CD4-positive, alpha-beta T cell treated with Interferon gamma for 1 hour (primary cell): ENCODE measurements at regions not wholly inside any gene's neighbourhood (a gene's known extent, or its start where the extent isn't known, plus 50 kb on each side); places are given as distances from the start of the nearest gene placed in this dataset.
A peak's percentile ranks its signal among the peaks of the same experiment; 100 is the strongest.

Experiments
- DNase-seq: peaks from one replicate; pipeline ENCODE4 v3.0.0-alpha.2; 2020

DNA sequence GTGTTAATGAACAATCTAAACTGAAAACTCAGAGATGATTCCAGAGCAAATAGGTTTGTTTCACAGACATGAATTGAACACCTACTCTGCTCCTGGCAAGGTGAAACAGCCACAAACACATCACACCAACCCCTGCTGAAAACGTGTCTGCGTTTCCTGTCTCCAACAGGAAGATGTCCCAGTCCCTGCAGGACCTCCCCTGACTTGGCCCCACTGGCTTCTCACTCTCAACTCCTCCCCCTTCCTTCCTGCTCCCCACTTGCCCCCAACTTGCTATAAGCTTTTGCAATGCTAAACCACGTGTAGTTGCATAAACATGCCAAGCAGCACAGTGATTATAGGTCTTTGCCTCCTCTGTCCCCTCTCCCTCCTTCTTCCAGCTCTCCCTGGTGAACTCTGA is 567.6 kb downstream of the BCL11B start:
- peak; percentile 47 for DNase-seq

GRCh38 chr14:98705871-98706300 is 566.1 kb downstream of the BCL11B start:
- DNase-seq, result no peak

DNA sequence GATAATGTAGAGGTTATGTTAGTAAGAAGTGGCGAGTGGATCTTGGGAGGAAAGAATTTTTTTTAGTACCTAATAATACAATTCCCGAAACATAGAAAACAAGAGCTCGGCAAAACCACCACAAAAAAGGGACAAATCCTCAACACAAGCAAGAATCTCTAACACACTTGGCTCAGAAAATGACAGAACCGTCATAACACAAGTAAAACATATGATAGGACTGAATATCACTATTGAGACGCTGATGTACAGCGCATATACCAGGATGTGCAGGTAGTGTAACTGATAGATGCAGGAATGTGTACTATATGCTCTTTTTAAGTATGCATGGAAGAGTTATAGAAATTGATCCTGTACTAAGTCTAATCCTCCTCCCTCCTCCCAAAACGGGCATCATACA is 564.5 kb downstream of the BCL11B start:
- DNase-seq, result no peak

GRCh38 chr14:98708555-98708954 is 563.4 kb downstream of the BCL11B start:
- DNase-seq, result no peak

DNA sequence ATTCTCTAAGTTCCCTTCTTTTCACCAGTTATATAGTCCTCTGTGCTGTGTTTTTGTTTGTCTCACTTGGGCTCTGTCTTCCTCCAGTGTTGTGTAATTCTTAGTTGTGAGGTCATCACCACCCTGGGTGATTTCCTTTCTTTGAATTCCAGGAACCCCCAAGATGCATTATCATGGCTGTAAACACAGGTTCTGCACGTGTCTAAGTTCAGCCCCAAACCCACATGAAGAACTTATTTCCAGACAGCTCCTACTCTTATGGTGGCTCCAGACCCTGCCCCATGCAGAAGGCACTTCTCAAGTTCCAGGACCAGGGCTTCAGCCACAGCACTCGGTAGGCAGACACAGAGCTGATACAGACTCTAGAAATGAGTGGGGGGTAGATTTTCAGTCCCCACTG is 560.5 kb downstream of the BCL11B start:
- DNase-seq, result peak; percentile 1

DNA sequence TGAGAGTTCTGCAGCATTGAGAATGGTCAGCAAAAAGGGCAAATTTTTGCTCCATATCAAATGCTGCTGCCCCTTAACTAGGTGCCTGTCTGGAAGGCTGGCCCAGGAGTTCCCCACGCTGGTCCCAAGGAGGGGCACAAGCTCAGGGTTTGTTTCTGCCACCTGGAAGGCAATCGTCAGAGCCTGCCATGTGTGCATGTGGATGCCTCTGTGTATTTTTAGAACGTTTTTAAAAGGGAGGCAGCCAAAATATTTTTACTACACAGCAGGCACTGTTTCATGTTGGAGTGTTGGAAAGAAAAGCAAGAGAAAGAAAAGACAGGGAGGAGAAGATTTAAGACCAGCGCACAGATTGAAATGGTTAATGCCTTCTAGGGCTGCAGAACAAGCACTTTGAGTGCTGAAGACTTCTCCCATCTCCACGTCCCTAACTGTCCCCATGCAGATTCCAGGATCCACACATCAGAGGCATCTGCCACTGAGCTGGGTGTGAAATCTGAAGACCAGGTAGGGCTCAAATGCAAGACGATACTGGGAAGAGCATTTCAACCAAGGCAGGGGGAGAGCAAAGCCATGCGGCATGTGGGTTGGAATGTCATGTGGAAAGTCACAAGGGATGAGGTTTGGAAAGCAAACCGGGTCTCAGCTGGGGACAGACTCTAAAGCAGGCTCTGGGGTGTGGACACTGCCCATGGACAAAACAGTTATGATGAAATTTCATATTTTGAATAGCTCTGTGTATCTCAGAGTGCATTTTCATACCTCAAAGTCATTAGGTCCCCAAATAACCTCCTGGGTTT is 557.2 kb downstream of the BCL11B start:
- DNase-seq, result no peak

DNA sequence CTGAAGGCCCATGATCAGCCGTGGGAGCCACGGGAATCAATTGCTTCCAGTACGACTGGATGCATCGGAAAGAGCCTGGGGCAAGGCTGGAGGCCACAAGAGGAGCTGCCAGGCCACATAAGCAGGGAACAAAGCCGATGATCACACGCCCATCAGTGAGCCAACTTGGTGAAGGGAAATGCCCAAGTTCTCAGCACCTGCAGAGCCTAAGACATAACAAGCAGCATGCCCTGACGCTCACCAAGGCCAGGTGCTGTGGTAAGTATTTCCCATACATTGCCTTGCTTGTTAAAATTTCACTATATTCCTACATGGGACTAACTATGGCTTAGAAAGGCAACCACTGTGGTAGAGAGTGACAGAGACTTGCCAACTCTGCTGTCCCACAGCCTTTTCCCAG is 555.9 kb downstream of the BCL11B start:
- no peak for DNase-seq

- DNase-seq, result no peak
These were observed 550.9 kb downstream of the BCL11B start for GRCh38 chr14:98721061-98721460.

DNA sequence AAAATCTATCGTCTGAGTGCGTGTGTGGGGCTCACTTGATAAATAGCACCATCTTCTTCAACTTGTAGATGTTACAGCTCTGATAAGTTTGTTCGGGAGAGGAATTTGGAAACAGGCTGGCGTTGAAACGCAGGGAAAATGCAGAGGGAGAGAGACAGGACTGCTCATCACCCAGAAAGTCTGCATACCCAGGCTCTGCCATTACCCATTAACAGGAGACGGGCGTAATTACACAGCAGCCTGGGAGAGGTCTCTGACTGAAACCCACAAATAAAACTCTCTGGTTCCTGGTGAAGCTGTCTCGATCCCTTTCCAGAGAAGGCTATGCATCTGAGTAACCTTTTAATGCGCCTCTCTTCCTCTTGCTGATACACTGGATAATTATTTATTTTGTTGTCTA is 547.3 kb downstream of the BCL11B start:
- no peak for DNase-seq

- DNase-seq, result no peak
These were observed 546.8 kb downstream of the BCL11B start for GRCh38 chr14:98725191-98725590.

DNA sequence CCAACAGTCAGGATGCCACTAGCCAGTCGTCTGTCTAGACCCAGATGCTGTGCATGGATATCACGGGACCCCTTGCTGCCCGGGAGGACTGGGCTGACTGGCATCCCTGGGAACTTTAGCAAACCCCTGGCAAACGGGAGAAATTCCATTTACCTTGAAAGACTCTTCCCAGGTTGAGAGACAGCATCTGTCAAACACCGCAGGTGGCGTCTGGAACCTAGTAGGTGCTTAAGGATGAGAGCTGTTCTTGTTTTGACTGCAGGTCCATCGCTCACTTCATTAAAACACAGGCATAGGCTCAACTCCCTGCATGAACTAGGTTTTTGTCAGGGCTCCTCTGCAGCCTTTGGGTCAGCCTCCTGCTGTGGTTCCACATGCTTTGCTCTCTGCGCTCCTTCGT is 546.3 kb downstream of the BCL11B start:
- DNase-seq, result no peak

- no peak for DNase-seq
These were observed 545.2 kb downstream of the BCL11B start for GRCh38 chr14:98726585-98727405.

DNA sequence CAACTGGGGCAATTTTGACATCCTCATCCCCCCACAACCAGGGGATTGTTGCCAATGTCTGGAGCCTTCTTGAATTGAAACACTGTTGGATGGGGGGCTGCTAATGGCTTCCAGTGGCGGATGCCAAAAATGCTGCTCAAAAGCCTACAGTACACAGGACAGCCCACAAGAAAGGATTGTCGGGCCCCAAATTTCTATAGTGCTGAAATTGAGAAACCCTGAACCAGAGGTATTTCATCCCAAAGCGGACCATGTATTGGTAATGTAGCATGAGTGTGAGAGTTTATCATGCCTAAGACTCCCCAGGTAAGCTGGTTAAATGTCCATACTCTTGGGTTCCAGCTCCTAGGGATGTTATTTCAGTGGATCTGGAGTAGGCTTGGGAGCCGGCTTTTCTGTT is 544.0 kb downstream of the BCL11B start:
- no peak for DNase-seq

DNA sequence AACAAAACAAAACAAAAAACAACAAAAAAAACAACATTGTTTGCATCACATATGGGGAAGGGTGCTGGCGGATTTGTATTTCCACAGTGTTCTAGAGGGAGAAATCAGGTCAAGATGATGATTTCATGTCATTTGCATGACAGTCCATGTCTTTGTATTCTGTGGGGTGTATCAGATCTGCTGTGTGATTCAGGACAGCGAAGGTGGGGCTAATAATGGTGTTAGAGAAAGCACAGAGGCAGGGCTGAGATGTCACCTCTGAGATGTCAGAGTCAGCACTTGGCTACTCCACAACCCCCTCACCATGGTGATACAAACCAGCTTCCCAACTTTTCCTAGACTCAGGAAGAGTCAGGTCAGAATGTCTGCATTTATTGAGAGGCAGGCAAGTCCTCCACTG is 543.2 kb downstream of the BCL11B start:
- no peak for DNase-seq

DNA sequence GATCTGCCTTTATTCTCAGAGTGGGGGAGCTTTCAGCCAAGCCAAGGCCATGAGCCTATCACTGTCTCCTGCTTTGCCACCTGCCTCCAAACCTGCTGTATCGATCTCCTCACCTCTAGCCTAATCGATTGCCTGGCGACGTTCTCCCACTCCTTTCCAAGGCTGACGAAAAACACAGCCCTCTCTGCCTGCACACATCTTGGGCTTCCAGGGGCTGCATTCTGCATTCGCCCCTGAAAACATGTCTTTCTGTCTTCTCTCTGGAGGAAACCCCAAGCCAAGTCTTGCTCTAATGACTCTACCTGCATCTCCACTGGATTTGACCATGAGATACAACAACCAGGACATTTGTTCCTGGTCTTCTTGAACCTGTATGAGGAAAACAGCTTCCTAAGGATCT is 540.7 kb downstream of the BCL11B start:
- no peak for DNase-seq

GRCh38 chr14:98731701-98732100 is 540.3 kb downstream of the BCL11B start:
- DNase-seq, result no peak

GRCh38 chr14:98733536-98733935 is 538.5 kb downstream of the BCL11B start:
- DNase-seq, result no peak

DNA sequence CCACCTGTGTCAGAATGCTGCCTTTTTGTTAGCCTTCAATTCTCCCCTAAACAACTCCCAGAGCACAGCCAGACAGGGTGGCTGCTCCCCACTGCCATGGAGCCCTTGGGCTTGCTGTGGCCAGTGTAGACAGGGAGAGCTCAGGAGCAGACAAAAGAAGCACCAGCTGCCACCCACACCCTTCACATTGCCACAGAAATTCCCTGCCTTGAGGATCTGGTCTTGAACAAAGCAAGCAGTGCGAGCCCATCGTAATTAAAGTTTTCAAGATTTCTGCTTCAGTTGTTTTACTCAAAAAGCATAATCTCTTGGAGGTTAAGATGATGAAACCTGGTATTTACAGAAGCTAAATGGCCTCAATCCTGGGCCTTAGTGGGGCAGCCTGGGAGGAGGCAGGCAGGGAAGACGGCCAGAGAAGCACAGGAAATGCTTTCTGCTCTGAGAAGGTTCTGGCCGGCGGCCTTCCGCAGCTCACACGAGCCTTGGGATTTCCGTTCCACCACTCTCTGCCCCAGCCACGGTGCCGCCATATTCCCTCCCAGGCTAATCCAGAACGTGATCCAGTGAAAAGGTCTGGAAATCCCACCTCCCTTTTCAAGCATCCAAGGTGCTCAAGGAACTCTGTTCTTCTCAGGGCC is 535.2 kb downstream of the BCL11B start:
- no peak for DNase-seq

- no peak for DNase-seq
These were observed 530.5 kb downstream of the BCL11B start for GRCh38 chr14:98741523-98741922.

DNA sequence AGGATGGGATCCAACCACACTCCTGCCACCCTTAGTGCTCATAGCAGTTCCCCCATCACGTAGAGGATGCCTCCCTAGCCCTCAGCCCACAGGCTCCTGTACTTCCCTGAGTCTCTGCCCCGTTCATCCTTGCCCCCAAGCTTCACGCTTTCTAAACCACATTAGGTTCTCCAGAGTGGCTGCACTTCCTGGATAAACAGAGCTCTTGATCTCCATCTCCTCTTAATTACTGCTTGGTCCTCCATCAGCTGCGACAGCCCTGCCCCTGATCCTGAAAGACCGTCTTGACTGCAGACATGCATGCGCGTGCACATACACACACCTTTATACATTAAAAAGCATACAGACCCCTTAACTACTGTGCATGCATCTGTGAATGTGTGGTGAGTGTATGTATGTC is 530.0 kb downstream of the BCL11B start:
- DNase-seq, result no peak

DNA sequence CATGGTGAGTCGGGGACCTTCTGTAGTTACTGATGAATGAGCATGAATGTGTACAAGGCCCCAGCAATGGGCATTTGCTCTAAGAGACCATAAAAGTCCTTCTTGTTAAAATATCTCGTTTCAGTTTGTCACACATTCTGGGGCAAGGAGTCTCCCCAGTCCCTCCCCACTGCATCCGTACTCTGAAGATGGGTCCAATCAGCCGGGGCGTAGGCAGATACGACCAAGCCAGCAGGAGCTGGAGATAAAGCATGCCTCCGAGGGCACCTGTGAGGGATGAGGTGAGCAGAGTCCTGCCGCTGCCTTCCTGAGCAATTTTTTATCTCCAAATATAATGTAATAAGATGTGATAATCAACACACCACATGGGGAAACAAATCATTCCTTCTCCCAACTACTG is 528.5 kb downstream of the BCL11B start:
- DNase-seq, result no peak

DNA sequence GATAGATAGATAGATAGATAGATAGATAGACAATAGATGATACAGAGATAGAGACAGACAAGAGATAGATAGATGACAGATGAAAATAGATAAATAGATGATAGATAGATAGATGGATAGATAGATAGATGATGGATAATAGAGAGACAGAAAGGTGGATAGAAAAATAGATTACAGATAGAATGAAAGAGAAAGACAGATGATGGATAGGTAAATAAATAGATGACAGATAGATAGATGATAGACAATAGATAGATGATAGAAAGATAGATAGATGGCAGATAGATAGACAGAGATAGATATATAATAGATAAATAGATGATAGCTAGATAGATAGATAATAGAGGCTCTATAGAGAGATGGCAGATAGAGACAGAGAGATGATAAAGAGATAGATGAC is 523.0 kb downstream of the BCL11B start:
- DNase-seq, result no peak

- DNase-seq, result no peak
These were observed 520.9 kb downstream of the BCL11B start for GRCh38 chr14:98751110-98751509.

DNA sequence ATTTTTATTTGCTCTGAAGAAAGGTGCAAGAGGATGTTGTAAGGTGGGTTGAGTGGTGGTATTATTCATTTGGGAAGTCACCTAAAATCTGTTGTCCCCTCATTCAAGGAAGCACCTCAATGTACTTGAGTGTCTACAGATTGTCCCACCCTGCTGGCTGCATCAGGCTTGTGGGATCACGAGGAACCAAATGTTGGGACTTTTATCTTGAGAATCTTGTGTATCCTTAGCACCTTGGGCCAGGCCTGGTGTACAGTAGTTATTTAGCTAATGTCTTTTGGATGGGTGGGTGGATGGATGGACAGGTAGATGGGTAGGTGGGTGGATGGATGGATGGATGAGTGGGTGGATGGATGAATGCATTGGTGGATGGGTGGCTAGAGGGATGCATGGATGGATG is 519.3 kb downstream of the BCL11B start:
- no peak for DNase-seq
